ENCODE measurements at regions not wholly inside any gene's neighbourhood (a gene's known extent, or its start where the extent isn't known, plus 50 kb on each side); places are given as distances from the start of the nearest gene placed in this dataset.

GRCh38 chr7:17493446-17493845 is 195.0 kb downstream of the AHR start:
- no peak overlapping the region for H3K4me3 ChIP-seq (ENCODE audit: low read length)
- H3K27ac ChIP-seq (ENCODE audit: low read length) = no peak overlapping the region
- H3K4me1 ChIP-seq (ENCODE audit: control insufficient read depth, insufficient read depth, low read length) = 0 out of 2 replicates have a peak, but pooled peaks cover 1% of the 10 kb centered on the region
- no peaks in the 10 kb centered on the region for H3K36me3 ChIP-seq (ENCODE audit: control insufficient read depth, insufficient read depth, low read length)
- no CpG with 5 or more reads among the region's 2 CpGs for WGBS (ENCODE audit: insufficient coverage, insufficient read length)
- no peaks in the 10 kb centered on the region for H3K9me3 ChIP-seq (ENCODE audit: control insufficient read depth, insufficient read depth, low read length)
- no peaks in the 10 kb centered on the region for H3K27me3 ChIP-seq (ENCODE audit: control insufficient read depth, insufficient read depth, low read length)
- DNase-seq (ENCODE audit: low read depth, low spot score) = no peak

GRCh38 chr7:17495655-17496394 is 197.4 kb downstream of the AHR start:
- Histone ChIP-seq H3K4me1 (ENCODE audit: control insufficient read depth, insufficient read depth, low read length) (0 out of 2 replicates have a peak, but pooled peaks cover 1% of the 10 kb centered on the region), H3K36me3 (ENCODE audit: control insufficient read depth, insufficient read depth, low read length) (no peaks in the 10 kb centered on the region), H3K27me3 (ENCODE audit: control insufficient read depth, insufficient read depth, low read length) (no peaks in the 10 kb centered on the region), H3K4me3 (ENCODE audit: low read length) (no peak overlapping the region), H3K9me3 (ENCODE audit: control insufficient read depth, insufficient read depth, low read length) (no peaks in the 10 kb centered on the region), H3K27ac (ENCODE audit: low read length) (no peak overlapping the region)
- DNase-seq (ENCODE audit: low read depth, low spot score) = no peak
- no CpG with 5 or more reads among the region's 2 CpGs for WGBS (ENCODE audit: insufficient coverage, insufficient read length)

- no peaks in the 10 kb centered on the region for H3K27me3 ChIP-seq (ENCODE audit: control insufficient read depth, insufficient read depth, low read length)
- no peak for DNase-seq (ENCODE audit: low read depth, low spot score)
- no peak overlapping the region for H3K27ac ChIP-seq (ENCODE audit: low read length)
- no peaks in the 10 kb centered on the region for H3K36me3 ChIP-seq (ENCODE audit: control insufficient read depth, insufficient read depth, low read length)
- WGBS (ENCODE audit: insufficient coverage, insufficient read length) = no CpG with 5 or more reads among the region's 1 CpG
- no peaks in the 10 kb centered on the region for H3K9me3 ChIP-seq (ENCODE audit: control insufficient read depth, insufficient read depth, low read length)
- no peak overlapping the region for H3K4me3 ChIP-seq (ENCODE audit: low read length)
- H3K4me1 ChIP-seq (ENCODE audit: control insufficient read depth, insufficient read depth, low read length) = peaks cover 1% of the 10 kb centered on the region; the same call in 1 of the 2 replicates
Observed at GRCh38 chr7:17497136-17497535, 198.7 kb downstream of the AHR start.

- Histone ChIP-seq H3K4me3 (ENCODE audit: low read length) (no peak overlapping the region), H3K4me1 (ENCODE audit: control insufficient read depth, insufficient read depth, low read length) (peaks cover 1% of the 10 kb centered on the region; the same call in 1 of the 2 replicates), H3K27ac (ENCODE audit: low read length) (no peak overlapping the region), H3K27me3 (ENCODE audit: control insufficient read depth, insufficient read depth, low read length) (no peaks in the 10 kb centered on the region), H3K9me3 (ENCODE audit: control insufficient read depth, insufficient read depth, low read length) (no peaks in the 10 kb centered on the region), H3K36me3 (ENCODE audit: control insufficient read depth, insufficient read depth, low read length) (no peaks in the 10 kb centered on the region)
- no peak for DNase-seq (ENCODE audit: low read depth, low spot score)
- no CpG with 5 or more reads among the region's 5 CpGs for WGBS (ENCODE audit: insufficient coverage, insufficient read length)
Observed at GRCh38 chr7:17497549-17498167, 199.2 kb downstream of the AHR start.

- H3K36me3 ChIP-seq (ENCODE audit: control insufficient read depth, insufficient read depth, low read length) = no peaks in the 10 kb centered on the region
- WGBS (ENCODE audit: insufficient coverage, insufficient read length) = no CpG with 5 or more reads among the region's 4 CpGs
- peaks cover 1% of the 10 kb centered on the region; the same call in 1 of the 2 replicates for H3K4me1 ChIP-seq (ENCODE audit: control insufficient read depth, insufficient read depth, low read length)
- DNase-seq (ENCODE audit: low read depth, low spot score) = no peak
- H3K4me3 ChIP-seq (ENCODE audit: low read length) = no peak overlapping the region
- no peaks in the 10 kb centered on the region for H3K27me3 ChIP-seq (ENCODE audit: control insufficient read depth, insufficient read depth, low read length)
- H3K27ac ChIP-seq (ENCODE audit: low read length) = no peak overlapping the region
- H3K9me3 ChIP-seq (ENCODE audit: control insufficient read depth, insufficient read depth, low read length) = no peaks in the 10 kb centered on the region
Observed at GRCh38 chr7:17498230-17498629, 199.8 kb downstream of the AHR start.

- peaks cover 1% of the 10 kb centered on the region; the same call in 1 of the 2 replicates for H3K4me1 ChIP-seq (ENCODE audit: control insufficient read depth, insufficient read depth, low read length)
- DNase-seq (ENCODE audit: low read depth, low spot score) = no peak
- H3K27ac ChIP-seq (ENCODE audit: low read length) = no peak overlapping the region
Observed at GRCh38 chr7:17500736-17501135, 202.3 kb downstream of the AHR start.

GRCh38 chr7:17501441-17502212 is 203.2 kb downstream of the AHR start:
- peaks cover 1% of the 10 kb centered on the region; the same call in 1 of the 2 replicates for H3K4me1 ChIP-seq (ENCODE audit: control insufficient read depth, insufficient read depth, low read length)
- H3K27me3 ChIP-seq (ENCODE audit: control insufficient read depth, insufficient read depth, low read length) = no peaks in the 10 kb centered on the region
- no peaks in the 10 kb centered on the region for H3K36me3 ChIP-seq (ENCODE audit: control insufficient read depth, insufficient read depth, low read length)
- no peak overlapping the region for H3K4me3 ChIP-seq (ENCODE audit: low read length)
- no CpG with 5 or more reads among the region's 1 CpG for WGBS (ENCODE audit: insufficient coverage, insufficient read length)
- no peak for DNase-seq (ENCODE audit: low read depth, low spot score)
- no peak overlapping the region for H3K27ac ChIP-seq (ENCODE audit: low read length)
- no peaks in the 10 kb centered on the region for H3K9me3 ChIP-seq (ENCODE audit: control insufficient read depth, insufficient read depth, low read length)

More at GRCh38 chr7:17500736-17501135, 202.3 kb downstream of the AHR start:
- Histone ChIP-seq H3K36me3 (ENCODE audit: control insufficient read depth, insufficient read depth, low read length) (no peaks in the 10 kb centered on the region), H3K4me3 (ENCODE audit: low read length) (no peak overlapping the region), H3K27me3 (ENCODE audit: control insufficient read depth, insufficient read depth, low read length) (no peaks in the 10 kb centered on the region), H3K9me3 (ENCODE audit: control insufficient read depth, insufficient read depth, low read length) (no peaks in the 10 kb centered on the region)

- no peaks in the 10 kb centered on the region for H3K9me3 ChIP-seq (ENCODE audit: control insufficient read depth, insufficient read depth, low read length)
- no peak overlapping the region for H3K27ac ChIP-seq (ENCODE audit: low read length)
- H3K4me3 ChIP-seq (ENCODE audit: low read length) = no peak overlapping the region
- no peak for DNase-seq (ENCODE audit: low read depth, low spot score)
- no peaks in the 10 kb centered on the region for H3K36me3 ChIP-seq (ENCODE audit: control insufficient read depth, insufficient read depth, low read length)
- WGBS (ENCODE audit: insufficient coverage, insufficient read length) = no CpG with 5 or more reads among the region's 2 CpGs
- H3K27me3 ChIP-seq (ENCODE audit: control insufficient read depth, insufficient read depth, low read length) = no peaks in the 10 kb centered on the region
- peaks cover 1% of the 10 kb centered on the region; the same call in 1 of the 2 replicates for H3K4me1 ChIP-seq (ENCODE audit: control insufficient read depth, insufficient read depth, low read length)
Observed at GRCh38 chr7:17502213-17503060, 204.0 kb downstream of the AHR start.

- no peaks in the 10 kb centered on the region for H3K27me3 ChIP-seq (ENCODE audit: control insufficient read depth, insufficient read depth, low read length)
- WGBS (ENCODE audit: insufficient coverage, insufficient read length) = no CpG with 5 or more reads among the region's 3 CpGs
- H3K27ac ChIP-seq (ENCODE audit: low read length) = no peak overlapping the region
- H3K9me3 ChIP-seq (ENCODE audit: control insufficient read depth, insufficient read depth, low read length) = no peaks in the 10 kb centered on the region
- DNase-seq (ENCODE audit: low read depth, low spot score) = no peak
- H3K36me3 ChIP-seq (ENCODE audit: control insufficient read depth, insufficient read depth, low read length) = no peaks in the 10 kb centered on the region
- no peak overlapping the region for H3K4me3 ChIP-seq (ENCODE audit: low read length)
- H3K4me1 ChIP-seq (ENCODE audit: control insufficient read depth, insufficient read depth, low read length) = no peaks in the 10 kb centered on the region; the same call in 1 of the 2 replicates
Observed at GRCh38 chr7:17506095-17506494, 207.6 kb downstream of the AHR start.

- DNase-seq (ENCODE audit: low read depth, low spot score) = no peak
- no peaks in the 10 kb centered on the region for H3K36me3 ChIP-seq (ENCODE audit: control insufficient read depth, insufficient read depth, low read length)
- no peaks in the 10 kb centered on the region for H3K9me3 ChIP-seq (ENCODE audit: control insufficient read depth, insufficient read depth, low read length)
- H3K27ac ChIP-seq (ENCODE audit: low read length) = no peak overlapping the region
- H3K4me3 ChIP-seq (ENCODE audit: low read length) = no peak overlapping the region
- no peaks in the 10 kb centered on the region; the same call in 1 of the 2 replicates for H3K4me1 ChIP-seq (ENCODE audit: control insufficient read depth, insufficient read depth, low read length)
- WGBS (ENCODE audit: insufficient coverage, insufficient read length) = no CpG with 5 or more reads among the region's 2 CpGs
- no peaks in the 10 kb centered on the region for H3K27me3 ChIP-seq (ENCODE audit: control insufficient read depth, insufficient read depth, low read length)
Observed at GRCh38 chr7:17506596-17506995, 208.1 kb downstream of the AHR start.
